Stimulated activated CD4-positive, alpha-beta T cell treated with anti-CD3 and anti-CD28 coated beads, Interleukin-4, amount 100 ng/mL, for 4 hours (primary cell): ENCODE measurements at regions not wholly inside any gene's neighbourhood (a gene's known extent, or its start where the extent isn't known, plus 50 kb on each side); places are given as distances from the start of the nearest gene placed in this dataset.

ENCODE experiments used
- DNase-seq, 2 experiments: peaks; one replicate each; pipeline ENCODE4 v3.0.0-alpha.2; 2020

DNA sequence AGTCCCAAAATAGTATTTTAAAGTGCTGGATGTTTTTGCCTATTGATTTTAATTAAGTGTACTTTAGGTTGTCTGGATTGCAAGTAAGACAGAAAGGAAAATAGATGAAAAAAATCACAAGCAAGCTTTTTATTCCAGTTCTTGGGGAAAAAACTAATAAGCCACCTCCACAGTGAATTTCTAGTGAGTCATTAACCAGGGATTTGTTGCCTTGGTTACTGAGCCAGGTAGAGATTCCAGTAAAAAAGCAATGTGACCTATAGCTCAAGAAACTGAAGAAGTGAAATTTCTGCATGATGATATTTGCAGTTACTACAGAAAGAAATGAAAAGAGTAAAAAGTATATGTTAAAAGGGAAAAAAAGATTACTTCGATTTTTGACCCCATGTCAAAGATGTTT, 160.6 kb downstream of the METTL4 start:
- DNase-seq = no peak

DNA sequence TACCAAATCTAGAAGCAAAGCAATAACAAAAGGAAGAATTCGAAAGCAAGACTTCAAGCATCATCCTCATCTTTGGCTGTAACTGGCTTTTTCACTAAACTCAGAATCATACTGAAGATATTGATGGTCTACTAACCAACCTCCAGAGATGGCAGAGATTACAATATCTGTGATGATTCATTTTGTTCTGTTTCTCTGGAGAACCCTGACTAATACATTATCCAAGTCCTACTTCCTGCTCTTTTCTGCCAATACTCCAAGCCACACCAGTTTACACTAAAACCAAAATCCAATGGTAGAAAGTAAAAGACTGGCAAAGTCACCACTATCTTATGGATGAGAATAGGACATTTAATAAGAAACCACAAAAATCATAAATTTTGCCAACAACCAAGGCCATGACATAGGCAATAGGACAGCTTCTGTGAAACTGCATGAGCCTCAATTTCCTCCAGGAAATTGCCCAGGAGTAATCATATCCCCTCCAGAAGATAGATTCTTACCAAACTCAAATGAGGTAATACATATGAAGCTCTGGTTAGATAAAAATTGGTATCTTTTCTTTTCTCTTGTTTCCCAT, 159.8 kb downstream of the METTL4 start:
- no peak for DNase-seq

DNA sequence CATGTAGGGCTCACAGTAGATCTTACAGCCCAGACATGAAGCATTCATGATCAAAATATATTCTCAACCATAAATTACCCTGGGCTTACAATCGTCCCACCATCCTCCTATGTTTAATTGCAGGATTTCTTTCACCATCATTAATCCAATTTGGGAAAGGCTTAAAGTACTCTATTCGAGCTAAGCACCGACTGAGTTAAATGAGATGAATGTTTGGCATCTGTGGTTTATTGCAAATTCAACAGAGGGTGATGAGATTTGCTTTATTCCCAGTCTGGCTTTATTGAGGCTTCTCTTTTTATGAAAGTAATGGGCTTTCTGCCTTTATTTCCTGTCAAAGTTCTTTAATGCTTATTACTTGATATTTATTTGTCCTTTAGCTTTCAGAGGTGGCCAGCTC, 159.0 kb downstream of the METTL4 start:
- DNase-seq = no peak

DNA sequence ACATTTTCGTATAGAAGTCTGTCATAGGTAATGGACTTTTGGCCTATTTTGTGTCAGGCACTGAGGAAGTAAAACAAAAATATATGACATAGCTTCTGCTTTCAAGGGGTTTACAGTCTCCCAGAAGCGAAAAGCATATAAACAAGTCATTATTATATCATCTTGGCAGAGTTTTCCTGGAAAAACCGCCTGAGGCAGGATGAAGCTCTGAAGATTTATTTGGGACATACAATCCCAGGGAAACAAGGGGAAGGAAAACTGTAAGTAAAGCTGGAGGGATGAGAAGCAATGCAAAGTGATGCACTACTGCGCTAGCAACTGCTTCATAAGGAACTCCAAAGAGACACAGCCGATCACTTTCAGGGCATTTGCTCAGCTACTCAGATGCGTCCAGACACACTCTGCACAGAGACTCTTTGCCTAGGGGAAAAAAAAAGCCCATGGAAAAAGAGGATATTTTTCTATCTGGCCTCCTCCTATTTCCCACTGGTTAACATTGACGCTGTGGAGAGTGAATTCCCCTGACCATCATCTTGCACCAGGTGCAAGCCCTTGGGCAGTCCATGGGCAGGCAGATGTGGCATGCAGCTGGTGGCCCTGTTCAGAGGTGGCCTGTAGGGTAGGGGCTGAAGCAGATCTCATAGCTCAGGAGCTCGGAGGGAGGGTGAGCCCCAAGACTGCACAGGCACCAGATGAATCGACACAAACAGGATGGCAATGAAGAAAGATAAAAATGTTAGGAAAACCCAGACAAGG, 158.1 kb downstream of the METTL4 start:
- no peak for DNase-seq

DNA sequence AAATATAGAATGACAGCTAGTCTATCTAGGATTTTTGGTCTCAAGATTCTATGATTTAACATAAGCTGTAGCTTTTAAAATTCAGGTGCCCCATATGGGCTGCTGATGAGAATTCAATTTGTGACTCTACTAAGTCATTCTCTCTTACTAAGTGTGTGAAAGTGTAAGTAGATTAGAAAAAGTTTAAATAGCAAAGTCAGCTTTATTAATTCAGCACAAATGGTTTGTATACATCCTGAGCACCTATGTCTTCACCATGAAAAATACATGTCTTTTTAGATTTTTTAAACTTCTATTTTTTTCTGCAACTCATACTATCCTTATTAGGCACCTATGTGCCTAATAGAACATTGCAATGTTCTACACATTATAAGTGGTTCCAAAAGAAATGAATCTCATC, 157.1 kb downstream of the METTL4 start:
- DNase-seq = no peak

DNA sequence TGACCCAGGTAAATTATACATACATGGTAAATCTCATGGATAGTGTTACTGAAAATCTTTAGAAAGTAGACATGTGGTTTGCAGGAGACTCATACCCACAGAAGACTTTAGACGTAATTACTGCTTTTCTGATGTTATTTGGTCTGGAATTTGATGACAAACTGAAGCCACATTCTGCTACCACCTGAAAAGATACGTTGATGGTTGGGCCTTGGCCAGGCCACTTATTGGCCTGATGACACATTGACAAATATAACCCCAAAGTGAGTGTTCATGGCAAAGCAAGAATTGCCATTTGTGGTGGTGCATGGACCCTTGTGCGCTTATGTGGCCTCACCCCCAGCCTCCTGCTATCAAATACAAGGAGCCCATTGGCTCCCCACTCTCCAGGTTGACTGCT, 155.6 kb downstream of the METTL4 start:
- no peak for DNase-seq

DNA sequence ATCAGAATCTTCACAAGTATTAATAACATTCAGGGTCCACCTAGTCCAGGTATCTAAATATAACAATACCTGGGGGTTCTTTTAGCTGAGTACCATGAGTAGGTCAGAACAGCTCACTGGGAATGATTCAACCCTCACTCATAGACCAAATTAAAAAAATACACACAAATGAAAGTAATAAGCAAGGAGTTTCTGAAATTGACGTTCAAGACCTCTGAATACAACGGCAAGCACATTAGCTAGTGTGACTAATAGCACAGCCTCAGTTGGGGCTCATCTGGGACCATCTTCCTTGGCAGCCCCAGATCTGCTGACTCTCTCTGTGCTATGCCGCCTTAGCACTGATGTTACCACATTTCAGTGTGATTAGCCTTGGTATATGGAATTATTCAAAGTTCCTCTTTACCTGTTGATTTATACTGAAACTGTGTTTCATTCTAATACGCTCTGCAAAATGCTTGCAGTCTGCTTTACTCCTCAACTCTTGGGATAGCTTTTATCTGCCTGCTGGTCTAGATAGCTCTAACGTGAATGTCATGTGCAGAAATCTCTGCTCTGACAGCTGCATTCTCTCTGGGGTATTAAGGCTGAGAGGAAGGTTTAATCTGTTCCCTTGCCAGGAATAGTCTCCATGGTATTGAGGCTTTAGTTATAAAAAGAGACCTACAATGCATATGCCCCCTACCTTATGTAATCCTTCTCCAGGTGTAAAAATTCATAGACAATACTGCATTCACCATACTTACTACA, 153.3 kb downstream of the METTL4 start:
- no peak for DNase-seq

DNA sequence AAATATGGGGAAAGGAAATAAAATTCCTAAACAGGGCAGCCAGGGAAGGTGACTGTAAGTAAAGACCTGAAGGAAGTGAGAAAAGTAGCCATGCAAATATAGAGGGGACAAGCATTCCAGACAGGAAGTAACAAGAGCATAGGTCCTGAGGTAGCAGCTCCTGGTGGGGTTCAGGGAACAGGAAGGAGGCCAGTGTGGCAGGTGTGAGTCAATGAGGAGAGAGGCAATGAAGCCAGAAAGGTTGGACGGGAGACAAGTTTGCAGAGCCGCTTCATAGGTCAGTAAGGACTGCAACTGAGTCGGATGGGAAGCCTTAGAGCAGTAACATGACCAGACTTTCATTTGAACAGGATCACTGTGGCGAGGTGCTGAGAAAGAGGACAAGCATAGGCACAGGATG, 150.9 kb downstream of the METTL4 start:
- no peak for DNase-seq

DNA sequence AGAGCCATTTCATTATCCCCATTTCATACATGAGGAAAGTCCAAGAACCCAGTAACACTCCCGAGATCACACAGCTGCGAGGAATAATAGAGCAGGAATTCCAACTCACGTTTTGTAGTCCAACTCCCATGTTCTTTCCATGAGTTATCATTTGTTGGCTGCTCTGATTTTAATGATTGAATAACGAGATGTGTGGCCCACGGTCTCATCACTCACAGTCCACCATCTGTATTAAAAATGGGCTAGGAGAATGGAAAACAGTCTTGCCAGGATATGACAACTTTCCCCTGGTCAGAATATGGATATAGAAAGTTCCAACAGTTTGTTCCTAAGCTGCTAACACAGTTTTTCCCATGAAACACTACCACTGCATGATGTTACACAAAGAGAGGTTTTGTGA, 147.5 kb downstream of the METTL4 start:
- DNase-seq = no peak

DNA sequence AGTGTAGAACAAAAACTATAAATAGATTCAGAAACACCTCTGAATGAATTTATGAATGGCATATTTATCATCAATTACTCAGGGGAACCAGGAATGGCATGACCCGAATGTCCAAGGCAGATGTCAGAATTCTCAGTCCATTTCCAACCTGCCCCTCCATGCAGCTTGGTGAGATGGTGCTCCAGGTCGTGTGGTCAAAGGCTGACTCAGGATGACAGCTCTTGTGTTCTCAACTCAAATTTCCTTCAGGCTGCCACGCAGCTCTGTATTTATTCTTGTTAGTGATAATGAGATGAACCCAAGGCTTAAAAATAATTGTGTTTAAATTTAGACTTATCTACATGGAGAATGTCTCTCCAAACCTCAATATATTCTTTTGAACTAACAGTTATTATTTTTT, 146.9 kb downstream of the METTL4 start:
- no peak for DNase-seq

DNA sequence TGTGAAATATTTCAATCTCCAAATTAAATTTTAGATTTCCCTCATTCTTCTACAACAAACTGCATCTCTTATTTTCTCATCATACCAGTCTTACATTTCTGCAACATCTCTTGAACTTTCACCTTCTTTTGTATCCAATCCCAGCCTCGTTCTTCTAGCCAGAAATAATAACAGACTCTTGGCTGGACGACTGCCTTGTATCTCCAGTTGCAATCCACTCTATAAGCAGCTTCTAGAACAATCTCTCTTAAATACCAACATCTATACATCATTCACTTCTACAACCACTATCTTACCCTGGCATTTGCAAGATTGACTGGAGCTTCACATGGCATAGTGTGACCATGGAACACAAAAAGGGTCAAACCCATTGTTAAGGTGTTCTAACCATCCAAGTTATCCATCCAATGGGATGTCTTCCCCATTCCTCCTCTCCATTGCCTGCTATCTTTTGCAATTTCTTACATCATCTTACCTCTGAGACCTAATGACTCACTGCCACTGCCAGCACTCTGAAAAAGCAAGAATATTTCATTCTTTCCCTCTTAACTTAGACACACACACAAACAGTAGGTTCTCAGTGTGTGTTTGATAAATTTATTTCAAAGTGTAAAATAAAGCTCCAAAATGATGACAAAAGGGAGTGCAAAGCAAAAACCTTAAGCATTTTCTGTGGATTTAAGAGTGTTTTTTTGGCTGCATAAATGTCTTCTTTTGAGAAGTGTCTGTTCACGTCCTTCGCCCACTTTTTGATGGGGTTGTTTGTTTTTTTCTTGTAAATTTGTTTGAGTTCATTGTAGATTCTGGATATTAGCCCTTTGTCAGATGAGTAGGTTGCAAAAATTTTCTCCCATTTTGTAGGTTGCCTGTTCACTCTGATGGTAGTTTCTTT, 145.6 kb downstream of the METTL4 start:
- no peak for DNase-seq

DNA sequence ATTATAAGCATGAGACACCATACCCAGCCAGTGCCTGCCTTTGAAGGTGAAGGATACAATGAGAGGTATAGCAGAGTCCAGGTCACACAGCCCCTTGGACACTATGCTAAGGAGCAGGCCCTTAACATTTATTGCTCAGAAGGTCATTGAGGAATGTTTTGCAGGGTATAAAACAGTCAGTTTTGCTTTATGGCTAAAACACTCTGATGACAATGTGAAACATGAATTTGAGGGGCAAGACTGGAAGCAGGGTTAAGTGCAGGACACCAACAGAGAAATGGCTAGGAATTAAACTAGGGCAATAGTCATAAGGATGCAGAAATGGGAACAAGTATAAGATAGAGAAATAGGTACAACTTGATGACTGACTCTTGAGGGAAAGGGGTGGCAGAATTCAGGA, 141.1 kb downstream of the METTL4 start:
- DNase-seq = no peak

DNA sequence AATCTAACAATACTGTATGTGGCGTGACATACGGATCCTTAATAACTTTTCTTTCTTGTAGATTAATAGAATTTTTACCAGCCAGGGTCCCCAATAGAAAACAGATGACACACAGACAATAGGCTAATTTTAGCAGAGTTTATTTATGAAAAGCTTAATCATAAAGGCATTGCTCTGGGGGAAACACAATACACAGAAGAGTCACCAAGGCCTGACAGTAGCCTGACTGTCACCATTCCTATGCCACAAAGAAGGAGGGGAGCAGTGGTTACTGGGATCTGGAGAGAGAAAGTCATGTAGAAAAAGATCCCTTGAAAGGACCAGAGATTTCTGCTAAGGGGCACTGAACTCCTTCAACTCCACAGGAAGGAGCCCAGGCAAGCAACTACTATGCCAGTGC, 139.5 kb downstream of the METTL4 start:
- no peak for DNase-seq

DNA sequence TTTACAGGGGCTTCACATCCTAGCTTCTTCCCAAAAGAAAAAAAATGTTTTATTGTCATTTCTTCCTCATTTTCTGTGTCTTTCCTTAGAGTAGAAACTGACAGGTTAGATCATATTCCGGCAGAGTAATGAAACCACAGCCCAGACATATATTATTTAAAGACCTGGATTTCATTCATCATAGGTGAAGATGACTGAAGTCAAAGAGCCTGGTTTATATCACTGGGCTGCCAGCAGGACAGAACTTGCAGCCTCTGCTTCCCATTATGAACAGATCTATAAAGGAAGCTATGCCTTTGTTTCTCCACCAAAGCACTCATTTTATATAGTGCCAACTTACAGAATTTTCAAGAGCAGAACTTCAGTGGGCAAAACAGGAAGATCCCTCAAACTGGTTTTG, 137.9 kb downstream of the METTL4 start:
- no peak for DNase-seq

DNA sequence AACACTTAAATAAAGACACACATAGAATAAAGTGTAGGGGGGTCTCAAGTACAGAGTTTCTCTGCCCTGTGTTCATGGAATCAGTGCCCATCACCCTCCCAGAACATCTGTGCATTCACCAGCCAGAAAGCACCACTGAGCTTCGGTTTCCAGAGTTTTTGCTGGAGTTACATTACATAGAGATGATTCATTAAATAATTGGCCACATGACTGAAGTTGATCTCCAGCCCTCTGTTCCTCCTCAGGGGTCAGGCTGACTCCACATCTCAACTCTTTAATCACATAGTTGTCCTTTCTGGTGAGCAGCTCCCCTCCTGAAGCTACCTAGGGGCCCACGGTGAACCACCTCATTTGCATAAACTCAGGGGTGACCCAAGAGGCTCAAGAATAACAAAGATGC, 129.8 kb downstream of the METTL4 start:
- DNase-seq = no peak

DNA sequence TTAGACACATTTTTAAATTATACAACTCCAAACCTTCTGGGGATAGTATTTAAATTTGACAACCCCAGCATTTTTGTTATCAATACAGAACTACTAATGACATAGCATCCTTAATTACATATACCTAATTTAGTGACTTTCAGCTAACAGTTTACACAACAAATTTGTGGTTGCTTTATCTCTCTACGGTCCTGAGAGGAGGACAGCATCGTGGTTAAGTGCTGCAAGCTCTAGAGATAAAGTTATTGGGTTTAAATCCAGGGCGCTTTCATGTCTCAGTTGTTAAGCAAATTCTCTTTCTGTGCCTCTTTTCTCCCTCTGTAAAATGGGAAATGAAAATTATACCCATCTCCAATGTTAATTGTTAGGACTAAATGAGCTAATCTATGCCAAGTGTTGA, 129.3 kb downstream of the METTL4 start:
- DNase-seq = no peak

DNA sequence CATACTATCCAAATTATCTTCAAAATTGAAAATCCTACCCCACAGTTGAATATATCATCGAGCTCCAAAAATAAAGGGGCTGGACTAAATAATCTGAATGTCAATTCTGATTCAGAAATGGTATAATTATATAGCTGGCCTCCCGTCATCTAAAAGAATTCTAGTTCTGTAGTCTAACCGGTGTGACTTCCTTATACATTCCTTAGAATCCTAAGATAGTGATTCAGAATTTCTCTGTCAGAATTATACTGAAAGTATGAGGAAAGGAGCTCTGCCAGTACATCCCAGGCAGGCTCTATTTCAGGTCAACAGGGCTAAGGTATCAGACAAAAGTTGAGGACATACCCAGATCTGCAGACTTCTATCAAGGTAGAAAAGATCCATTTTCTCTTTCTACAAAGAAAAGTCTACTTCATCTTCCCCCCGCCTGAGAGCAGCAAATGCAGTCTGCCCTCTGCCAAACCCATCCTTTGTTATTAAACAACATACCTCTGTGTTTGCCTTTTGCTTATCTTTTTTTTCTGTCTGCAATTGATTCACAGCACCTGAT, 128.5 kb downstream of the METTL4 start:
- DNase-seq = no peak

DNA sequence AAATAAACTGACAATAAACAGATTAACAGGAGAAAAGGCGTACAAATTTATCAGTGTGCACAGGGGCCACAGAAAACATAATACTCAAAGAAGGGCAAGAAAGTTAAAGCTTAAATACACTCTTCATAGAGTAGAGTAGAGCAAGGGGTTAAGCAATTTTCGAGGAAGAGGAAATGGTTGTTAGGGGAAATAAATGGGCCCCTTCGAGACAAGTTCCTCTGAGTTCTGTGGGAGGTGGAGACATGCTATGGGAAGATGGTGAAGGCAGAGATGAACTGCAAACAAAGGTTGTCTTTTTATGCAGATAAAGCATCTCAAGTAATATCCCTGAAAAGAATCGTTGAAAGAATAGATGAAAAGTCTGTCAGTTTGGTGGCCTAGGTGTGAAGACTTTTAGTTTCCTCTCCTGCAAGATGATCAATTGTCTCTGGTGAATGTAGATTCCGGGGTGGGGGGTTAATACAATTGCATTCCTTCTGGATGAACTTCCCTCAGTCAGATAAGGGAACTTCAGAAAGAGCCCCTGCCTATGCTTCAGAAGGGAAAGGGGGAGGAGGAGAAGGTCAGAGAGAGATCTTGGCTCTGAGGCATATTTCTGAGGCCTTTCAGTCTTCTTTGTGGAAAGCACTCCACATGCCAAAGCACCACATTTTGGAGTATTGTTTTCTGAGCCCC, 127.0 kb downstream of the METTL4 start:
- no peak for DNase-seq

DNA sequence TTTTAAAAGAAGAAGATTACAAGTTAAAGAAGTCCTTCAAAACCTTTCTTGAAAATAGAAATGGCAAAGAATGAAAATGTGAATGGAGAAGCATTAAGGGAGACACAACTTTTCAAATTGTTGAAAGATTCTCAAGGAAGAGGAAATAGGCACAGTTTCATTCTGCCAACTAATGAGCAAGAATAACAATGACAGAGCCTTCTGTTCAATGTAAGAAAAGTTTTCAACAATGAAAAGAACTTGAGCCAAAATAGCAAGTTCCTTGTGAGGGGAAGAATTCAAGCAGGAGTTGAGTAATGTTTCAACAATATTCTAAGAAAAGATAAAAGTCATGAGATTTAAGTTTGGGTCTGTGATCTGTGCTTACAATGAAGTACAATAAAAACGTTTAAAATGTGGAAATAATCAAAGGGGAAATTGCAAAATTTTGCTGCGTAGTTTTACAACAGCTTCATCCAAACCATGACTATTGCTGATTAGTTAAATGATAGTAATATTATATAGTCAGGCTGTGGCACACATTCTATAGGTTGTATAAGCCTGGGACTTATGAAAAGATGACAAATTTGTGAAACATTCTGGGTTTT, 122.6 kb downstream of the METTL4 start:
- no peak for DNase-seq

DNA sequence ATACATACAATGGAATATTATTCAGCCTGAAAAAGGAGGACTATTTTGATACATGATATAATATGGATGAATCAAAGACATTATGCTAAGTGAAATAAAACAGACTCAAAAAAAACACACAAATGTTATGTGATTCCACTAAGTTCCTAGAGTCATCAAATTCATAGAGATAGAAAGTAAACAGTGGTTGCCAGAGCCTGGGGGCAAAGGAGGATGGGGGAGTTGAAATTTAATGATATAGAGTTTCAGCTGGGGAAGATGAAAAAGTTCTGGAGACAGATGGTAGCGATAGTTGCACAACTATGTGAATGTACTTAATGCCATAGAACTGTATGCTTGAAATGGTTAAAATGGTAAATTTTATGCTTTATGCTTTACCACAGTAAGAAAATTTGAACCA, 119.7 kb downstream of the METTL4 start:
- DNase-seq = no peak

DNA sequence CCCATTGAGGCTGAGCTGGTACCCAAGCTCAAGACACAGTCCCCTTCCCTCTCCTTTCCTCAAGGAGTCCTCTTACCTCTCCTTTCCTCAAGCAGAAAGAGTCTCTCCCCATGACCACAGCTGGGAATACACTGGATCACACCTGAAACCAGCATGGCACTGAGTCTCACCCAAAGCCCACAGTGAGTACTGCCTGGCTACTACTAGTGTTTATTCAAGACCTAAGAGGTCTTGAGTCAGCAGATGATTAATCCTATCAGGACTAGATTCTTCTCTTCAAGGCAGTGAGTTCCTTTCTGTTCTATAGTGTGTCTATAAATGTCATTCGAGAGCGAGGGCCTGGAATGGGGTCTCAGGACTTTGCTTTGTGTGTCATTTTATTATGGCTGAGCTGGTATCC, 111.4 kb downstream of the METTL4 start:
- DNase-seq = no peak

DNA sequence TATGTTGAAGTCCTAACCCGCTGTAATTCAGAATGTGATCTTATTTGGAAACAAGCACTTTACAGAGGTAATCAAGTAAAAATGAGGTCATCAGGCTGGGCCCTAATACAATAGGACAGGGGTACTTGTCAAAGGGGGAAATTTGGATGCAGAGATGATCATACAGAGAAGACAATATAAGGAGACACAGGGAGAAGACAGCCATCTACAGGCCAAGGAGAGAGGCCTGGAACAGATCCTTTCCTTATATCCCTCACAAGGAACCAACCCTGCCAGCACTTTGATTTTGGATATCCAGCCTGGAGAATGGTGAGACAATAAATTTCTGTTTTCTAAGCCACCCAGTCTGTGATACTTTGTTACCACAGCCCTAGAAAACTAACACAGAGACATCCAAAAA, 104.3 kb downstream of the METTL4 start:
- no peak for DNase-seq
